Non-pigmented ciliary epithelial cell (primary cell): ENCODE measurements at regions not wholly inside any gene's neighbourhood (a gene's known extent, or its start where the extent isn't known, plus 50 kb on each side); places are given as distances from the start of the nearest gene placed in this dataset.
A peak's percentile ranks its signal among the peaks of the same experiment; 100 is the strongest.

Experiments used
- DNase-seq: peaks from one replicate; pipeline ENCODE4 v3.0.0-alpha.2; 2010; ENCODE audit warnings: low read depth

- DNase-seq = no peak
Observed at GRCh38 chr1:224505454-224506093, 71.0 kb upstream of the WDR26 start.

DNA sequence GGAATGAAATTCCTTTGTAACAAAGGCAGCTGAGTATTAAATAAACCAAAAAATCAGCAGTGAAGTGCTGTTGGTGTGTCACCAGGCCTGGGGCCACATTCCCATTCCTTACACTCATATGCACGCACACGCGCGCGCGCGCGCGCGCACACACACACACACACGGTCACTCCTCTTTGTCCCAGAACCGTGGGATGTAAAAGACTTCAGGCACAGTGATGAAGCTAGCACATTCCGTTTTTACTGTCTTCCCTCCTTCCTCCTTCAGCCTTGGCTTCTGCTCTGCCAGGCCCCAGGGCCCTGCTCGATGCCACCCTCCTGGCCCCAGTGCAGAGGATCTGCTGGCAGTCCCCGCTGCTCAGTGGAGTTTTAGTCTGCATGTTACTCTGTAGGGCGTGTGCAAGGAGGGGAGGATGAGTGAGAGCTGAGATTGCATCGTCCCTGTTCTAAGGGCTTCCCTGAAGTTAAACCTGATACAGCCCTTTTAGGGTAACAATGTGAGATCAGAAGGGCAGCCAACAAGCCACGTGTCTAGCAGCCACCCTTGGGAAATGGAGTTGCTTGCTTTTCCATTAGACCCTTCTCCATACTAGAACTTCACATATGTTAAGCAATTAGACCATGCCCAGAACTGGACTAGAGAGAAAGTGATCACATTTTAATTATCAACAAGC is 71.7 kb upstream of the WDR26 start:
- DNase-seq = no peak

- no peak for DNase-seq
Observed at GRCh38 chr1:224507771-224508523, 73.3 kb upstream of the WDR26 start.

DNA sequence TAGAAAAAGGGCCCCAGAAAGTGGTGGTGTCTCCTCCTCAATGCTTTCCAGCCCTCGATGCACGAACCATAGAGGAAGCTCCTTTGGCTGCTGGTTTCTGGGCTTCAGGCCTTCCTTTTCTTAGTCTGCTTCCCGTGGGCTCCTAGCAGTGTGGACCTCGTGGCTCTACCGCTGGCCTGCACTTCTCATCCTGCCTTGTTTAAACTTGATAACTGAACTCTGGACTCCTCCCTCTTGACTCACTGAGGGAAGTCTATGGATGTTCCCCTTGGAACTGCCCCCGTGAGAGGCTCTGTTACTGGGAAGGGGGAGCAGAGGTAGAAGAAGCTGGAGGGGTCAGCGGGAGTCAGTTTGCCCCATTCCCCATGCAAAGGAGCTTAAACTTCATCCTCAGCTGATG is 75.3 kb upstream of the WDR26 start:
- no peak for DNase-seq

DNA sequence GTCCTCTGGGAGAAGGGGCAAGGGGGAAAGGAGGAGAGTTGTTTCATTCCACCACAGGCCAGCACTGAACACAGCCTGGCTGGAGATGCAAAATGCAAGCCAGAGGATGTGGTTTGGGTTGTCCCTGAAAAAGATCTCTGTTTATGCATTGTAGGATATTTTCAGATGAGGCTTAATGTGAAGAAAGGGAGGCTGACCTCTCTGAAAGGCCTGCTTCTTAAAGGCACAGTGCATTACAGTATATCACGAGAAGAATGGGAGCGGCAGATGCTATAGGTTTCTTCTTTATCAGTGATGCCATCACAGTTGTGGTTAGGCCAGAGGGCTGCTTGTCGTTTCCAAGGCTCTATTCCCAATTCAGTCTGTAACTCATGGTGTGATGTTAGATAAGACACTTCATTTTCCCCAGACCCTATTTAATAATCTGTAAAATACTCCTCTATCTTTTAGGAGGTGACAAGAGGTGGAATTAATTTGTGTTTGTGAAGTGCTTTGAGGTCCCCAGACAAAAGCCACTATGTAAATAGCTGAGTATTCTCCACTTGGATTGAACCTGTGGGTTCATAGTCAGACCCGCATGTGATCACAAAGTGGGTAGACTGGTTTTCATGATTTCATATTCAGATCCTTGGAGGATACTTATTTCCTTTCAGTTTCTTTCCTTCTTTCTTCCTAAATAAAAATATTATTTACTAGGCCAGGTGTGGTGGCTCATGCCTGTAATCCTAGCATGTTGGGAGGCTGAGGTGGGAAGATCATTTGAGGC is 76.5 kb upstream of the WDR26 start:
- no peak for DNase-seq

- DNase-seq = no peak
Observed at GRCh38 chr1:224512600-224513151, 78.1 kb upstream of the WDR26 start.

DNA sequence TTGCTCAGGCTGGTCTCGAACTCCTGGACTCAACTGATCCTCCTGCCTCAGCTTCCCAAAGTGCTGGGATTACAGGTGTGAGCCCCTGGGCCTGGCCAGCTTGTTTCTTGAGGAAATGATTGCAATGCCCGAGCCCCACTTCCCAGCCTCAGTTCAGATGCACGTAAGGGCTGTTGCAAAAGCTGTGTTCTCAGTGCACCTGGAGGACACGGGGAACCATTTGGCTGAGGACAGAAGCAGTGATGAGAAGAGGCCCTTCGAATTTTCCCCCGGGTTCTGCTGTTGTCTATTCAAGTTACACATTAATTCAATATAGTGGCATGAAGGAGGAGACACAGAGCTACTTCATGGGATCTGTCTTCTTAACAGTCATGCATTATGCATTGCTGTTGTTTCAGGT is 78.8 kb upstream of the WDR26 start:
- DNase-seq = no peak

DNA sequence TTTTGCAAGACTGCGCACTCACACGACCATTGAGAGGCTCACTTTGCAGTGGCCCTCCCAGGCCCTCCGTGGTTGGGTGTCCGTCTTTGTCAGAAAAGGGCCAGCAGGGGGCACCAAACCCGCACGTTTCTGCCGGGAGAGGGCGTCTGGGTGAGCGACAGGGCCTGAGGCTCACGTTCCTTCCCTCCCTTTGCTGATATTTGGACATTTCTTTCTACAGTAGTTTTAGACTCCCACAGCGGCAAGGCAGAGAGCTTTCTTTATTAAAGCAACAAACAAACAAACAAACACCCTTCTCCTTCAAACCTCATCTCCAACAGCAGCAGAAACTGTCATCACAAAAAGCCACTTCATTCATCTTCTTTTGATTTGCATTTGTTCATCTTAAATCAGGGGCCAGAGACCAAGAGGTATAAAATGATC is 79.2 kb upstream of the WDR26 start:
- no peak for DNase-seq

GRCh38 chr1:224517171-224517570 is 82.6 kb upstream of the WDR26 start:
- DNase-seq = no peak

- no peak for DNase-seq
Observed at GRCh38 chr1:224518528-224518927, 83.9 kb upstream of the WDR26 start.

DNA sequence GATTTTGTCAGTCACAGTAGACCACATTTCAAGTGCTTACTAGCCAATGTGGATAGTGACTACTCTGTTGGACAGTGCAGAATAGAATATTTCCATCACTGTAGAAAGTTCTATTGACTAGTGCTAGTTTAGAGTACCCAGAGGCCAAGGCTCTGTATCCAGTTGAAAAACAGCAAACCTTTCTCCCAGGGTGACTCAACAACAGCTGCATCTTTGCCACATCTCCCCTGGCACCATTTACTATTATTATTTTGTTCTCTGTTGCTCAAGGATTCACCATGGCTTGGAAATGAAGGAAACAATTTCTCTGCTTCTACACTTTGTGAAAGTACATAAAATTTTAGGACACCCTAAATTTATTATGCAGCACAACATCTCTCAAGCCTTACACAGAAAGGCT is 85.3 kb upstream of the WDR26 start:
- no peak for DNase-seq

DNA sequence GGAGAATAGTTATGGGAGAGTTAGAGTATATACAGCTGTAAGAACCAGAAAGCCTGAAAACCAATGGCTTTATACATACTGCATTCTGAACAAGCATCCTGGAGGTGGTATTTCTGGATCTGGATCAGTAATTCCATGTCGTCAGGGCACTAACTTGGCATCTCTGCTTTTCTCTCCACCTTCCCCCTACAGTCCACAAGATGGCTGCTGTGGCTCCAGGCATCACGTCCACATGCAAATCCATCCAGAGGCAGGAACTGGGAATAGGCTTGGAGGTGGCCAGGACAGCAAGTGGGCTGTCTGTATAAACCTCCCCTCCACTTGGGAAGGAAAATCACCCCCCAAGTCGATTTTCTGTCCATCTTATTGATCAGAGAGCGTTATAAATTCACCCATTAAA is 86.2 kb upstream of the WDR26 start:
- no peak for DNase-seq

GRCh38 chr1:224521904-224522734 is 87.5 kb upstream of the WDR26 start:
- DNase-seq = no peak

DNA sequence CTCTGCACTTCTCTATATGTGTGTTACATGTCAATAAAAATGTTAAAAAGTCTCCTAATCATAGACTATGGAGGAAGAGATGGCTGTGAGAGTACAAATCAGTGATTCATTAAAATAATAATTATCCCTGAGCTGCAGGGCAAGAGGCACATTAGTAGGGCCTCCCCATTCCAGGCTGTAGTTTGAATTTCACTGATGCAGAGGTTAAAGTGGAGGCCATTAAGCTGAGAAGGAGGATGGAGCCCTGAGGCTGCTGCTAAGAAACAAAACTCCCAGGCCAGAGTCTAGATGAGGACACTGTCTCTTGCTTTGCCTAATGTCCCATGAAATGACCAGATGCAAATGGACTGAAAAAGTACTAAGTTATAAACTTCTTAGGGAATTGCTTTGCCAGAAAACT is 89.1 kb upstream of the WDR26 start:
- DNase-seq = no peak

DNA sequence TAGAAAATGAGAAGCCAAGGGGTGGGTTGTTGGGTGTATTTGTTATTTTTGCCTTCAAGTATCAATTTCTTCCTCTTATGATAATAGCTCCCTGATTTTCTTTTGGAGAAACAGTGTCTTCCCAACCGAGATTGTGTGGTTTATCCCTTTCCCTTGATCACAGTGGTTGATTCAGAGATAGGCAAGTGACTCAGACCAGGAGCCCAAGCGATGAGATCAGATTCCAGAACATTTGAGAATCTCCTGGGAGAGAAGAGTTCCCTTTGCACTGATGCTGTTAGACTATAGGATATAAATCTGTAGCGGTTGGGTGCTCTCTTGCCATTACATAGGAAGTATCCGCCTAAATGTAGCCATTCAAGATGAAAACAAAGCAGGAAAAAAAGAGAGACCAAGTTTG is 90.1 kb upstream of the WDR26 start:
- DNase-seq = no peak

- DNase-seq = no peak
Observed at GRCh38 chr1:224525411-224526040, 90.6 kb upstream of the CNIH3 start.

DNA sequence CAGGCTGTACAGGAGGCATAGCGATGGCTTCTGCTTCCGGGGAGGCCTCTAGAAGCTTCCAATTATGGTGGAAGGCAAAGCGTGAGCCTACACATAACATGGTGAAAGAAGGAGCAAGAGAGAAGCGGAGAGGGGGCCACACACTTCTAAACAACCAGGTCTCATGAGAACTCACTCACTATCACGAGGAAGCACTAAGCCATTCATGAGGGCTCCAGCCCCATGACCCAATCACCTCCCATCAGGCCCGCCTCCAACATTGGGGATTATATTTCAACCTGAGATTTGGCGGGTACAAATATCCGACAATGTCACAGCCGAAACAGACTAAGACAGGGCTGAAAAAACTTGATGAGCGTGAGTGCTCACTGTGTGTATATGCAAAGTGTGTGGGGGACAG is 89.3 kb upstream of the CNIH3 start:
- DNase-seq = no peak

- DNase-seq = peak; percentile 62
Observed at GRCh38 chr1:224528900-224529299, 87.2 kb upstream of the CNIH3 start.

GRCh38 chr1:224529844-224530243 is 86.3 kb upstream of the CNIH3 start:
- DNase-seq = no peak

GRCh38 chr1:224533517-224533916 is 82.6 kb upstream of the CNIH3 start:
- no peak for DNase-seq

DNA sequence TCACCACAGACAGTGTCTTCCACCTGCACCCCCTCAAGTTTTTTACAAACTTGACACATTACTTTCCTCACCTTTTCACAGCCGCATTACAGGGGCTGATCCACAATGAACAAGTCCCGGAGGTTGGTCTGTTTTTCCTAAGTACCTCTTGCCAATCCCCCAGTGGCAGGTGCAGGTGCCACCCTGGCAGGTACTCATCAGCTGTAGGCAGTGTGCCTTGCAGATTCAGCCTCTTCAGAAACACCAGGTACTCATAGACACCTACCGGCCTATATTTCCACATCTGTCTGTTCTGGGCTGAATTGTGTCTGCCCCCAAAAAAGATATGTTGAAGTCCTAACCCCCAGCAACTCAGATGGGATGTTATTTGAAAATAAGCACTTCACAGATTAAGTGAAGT is 81.4 kb upstream of the CNIH3 start:
- no peak for DNase-seq
